GM19372 (cell line): ENCODE measurements at regions not wholly inside any gene's neighbourhood (a gene's known extent, or its start where the extent isn't known, plus 50 kb on each side); places are given as distances from the start of the nearest gene placed in this dataset.

Source experiments
- ATAC-seq: cut with Tn5 transposase; IDR thresholded peaks from one replicate; pipeline ENCODE4 v1.9.1; 2021; ENCODE audit warnings: mild to moderate bottlenecking, low read depth, moderate library complexity; ENCODE audit not compliant: unreplicated experiment

DNA sequence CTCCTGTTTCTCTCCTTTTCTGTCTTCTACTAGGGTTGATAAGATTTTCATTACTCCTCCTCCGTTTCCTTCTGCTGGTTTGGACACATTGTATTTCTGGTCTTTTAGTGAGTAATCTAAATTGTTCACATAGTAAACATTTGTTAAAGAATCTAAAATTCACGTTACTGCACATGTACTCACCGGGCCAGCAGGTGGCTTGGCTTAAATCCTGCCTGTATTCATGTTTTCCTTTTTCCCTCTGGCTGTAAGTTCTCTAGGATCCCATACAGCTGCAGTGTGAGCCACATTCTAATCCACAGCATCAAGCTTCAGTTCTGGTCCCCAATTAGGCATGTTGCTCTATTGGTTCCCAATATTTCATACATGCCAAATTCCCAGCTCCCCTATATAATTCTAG lies 958.3 kb downstream of the ADGRL2 start:
- ATAC-seq = no peak

DNA sequence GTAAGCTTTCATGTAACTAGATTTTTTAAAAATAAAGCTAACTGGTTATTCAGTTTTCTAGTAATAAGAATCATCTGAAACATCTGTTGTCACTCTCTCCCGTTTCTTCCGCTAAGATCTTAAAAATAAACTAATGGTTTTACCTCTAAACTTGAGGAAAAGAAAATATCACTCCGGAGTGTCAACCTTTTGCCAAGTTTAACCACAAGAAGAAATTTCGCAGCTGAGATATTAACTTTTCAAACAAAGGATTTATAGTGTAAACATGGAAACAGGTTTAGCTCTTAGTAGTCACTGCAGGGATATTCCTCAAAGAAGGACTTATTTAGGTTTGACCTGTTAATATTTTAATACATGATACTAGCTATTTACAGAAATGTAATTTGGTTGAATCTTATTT lies 954.9 kb downstream of the ADGRL2 start:
- no peak for ATAC-seq

DNA sequence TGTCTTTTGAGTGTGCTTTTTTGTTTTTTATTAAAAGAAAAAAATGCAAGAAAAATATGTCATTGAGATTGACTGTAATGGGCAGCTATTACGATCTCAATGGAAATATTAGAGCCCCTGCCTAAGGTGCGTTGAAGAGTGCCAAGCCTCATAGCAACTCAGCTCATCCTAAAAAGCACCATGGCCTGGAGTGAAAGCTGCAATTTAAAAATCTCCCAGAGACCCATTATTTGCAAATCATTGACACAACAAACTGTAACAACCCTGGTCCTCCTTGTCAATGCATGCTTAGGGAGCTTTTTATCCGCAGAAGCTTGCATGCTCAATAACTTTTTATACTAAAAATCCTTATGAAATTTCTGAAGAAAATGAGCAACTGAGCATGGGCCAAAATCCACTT lies 954.5 kb downstream of the ADGRL2 start:
- ATAC-seq = no peak

DNA sequence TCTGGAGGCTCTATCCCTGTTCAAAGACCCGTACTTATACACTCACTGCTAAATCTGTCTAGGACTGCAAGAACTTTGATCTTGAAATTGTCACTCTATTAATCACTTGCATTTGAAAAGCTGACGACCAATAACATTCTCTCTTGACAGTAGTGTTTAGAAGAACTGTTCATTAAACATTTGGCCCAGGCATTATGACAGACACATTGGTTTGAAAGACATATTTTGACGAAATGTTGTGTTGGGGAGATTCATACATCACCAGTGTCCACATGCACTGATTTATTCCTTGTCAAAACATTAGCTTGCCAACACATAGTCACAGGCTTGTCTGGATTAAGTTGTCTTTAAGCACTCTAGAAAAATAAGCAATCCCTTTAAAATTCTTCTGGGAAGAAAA lies 951.3 kb downstream of the ADGRL2 start:
- ATAC-seq = no peak

DNA sequence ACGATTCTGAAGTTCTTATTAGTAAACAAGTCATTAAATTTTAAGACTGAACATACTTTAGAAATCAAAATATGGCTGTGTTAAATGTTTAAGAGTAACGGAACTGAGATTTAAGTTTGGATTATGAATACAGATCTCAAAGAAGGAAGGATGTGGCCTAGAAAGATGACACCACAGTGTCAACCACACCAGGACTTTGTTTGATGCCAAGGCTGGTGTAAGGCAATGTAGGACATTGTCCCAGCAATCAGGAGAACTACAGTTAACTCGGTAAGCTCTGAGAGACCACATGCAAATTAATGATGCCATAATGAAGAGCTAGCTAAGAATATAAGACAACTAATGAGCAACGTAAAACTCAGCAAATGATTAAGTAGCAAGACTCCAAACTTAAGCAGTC lies 932.9 kb downstream of the ADGRL2 start:
- no peak for ATAC-seq

DNA sequence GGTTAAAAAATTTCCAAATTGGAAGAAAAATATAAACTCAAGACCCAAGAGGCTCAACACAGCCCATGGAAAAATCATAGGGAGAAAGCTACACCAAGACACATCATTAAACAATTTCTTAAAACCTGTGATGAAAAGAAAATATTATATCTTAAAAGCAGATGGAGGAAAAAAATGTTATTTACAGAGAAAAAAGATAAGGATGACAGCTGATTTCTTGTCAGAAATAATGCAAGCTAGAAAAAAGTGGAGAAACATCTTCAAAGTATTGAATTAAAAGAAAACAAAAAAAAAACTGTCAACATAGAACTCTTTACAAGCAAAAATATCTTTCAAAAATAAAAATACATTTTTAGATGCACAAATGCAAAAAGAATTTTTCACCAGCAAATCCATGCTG lies 930.5 kb downstream of the ADGRL2 start:
- ATAC-seq = no peak

DNA sequence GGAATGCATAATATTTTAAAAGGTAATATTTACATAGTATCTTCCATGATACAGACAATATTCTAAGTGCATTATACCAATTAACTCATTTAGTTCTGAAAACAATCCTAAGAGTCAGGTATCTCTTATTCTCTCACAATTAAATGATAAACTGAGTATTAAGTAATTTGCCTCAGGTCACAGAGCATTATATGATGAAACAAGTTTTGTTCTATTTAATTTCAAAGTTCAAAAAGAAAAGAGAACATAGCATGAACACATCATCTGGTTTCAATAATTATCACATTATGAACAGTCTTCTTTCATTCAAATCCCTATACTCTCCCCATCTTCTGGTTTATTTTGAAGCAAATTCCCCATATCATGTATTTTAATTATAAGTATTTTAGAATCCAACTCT lies 927.5 kb downstream of the ADGRL2 start:
- ATAC-seq = no peak

DNA sequence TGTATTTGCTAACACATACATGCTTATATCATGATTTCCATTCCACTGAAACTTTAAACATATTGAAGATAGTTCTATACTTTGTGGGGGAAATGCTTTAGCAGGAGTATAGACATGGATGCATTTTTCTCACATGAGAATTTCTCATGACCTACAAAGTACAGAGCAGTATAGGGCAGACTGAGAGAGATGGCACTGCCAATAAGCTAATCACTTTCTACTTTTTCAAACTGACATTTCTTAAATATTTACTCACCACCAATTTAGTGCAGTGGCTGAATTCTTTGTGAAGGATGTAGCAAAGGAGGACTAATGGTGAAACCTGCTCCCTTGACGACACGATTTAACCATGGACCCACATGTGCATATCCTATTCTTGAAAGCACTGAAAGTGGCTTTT lies 923.5 kb downstream of the ADGRL2 start:
- no peak for ATAC-seq

DNA sequence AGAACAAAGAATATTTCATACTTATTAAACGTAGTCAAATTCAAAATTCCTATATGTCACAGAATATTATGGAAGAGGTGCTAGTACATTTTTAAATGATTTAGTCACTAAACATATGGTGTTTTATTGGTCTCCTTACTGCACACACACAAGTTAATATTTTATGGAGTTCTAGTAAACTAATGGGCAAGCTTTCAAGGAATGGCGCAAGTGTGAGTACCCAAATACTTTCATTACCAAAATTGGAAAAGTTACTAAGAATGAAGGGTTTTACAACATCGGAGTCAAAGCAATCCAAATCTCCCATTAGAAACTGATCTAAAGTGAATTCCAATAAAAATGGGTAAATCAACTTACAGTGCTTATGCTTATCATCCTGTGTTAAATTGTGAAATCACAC lies 921.9 kb downstream of the ADGRL2 start:
- no peak for ATAC-seq

DNA sequence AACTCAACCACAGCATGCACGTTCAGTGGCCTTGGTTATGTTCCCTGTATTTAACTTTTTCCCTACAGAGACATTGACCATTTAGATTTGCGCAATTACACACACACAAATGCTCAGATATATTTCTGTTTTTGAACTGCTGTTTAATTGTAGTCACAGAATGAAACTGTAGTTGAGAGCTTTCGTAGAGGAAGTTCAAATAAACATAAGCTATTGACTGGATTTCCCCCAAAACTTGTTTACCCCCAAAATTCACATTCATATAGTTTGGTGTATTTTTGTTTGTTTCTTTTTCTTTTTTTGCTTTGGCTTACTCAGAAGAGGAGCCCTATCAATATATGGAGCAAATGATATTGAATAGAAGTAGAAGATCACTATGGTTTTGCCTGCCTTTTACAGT lies 921.0 kb downstream of the ADGRL2 start:
- ATAC-seq = no peak

DNA sequence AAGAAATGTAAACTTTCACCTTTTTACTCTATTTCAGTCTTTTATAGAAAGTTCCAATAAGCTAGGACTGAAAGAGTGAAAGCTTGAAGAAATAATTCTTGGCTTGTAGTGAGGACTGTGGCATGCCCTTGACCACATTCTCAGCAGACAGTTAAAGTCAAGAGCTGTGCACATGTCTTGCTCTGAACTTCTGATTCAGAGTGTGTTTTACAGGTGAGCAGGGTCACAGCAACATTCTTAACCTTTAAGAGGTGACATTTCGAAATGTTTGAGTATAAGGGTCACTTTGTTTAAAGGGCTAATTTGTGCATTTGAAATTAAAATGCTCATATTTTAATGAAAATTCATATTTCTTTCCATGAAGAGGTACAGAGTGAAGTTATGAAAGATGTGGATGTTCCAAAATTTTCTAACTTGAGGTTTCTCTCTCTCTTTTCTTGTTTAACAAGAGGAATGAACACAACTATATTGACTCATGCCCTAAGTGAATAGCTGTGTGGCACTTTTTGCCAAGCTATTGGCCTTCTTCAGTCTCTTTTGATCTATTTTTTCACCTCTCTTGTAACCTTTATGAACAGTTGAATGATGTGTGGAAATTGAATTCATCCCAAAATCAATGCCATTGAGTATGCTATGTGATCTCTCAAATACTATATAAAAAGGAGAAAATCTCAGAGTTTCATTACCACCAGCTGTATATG lies 918.1 kb downstream of the ADGRL2 start:
- no peak for ATAC-seq

DNA sequence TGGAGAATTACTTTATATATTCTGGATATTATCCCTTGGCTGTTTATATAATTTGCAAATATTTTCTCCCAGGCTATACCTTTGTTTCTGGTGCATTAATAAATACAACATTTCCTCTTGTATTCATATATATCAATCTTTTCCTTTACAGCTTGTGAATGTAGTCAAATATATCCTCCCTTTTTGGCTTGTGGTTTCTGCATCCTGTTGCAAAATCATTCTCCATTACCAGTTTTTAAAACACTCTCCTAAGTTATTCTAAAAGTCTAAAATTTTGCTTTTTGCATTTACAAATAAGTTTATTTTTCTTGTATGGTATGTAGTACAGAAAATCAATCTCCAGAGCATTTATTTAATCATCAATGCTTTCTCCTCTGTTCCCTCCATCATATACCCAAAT lies 909.4 kb downstream of the ADGRL2 start:
- no peak for ATAC-seq

DNA sequence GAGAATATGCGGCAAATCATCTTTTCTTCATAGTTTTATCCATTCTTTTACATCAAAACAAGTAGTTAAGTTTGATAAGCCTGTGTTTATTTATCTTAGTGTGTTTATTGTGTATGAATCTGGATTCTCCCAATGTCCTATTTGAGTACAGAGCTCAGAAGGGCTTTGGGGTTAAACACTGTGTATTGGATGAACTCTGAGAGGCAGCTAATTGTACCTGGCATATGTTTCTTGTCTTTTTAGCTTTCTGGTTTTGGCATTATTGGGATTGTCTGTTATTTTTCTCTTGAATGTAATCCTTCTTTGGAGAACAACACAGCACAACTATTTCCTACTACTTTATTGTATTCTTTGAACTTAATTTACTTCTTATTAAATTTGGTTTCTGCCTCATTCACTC lies 906.9 kb downstream of the ADGRL2 start:
- no peak for ATAC-seq

DNA sequence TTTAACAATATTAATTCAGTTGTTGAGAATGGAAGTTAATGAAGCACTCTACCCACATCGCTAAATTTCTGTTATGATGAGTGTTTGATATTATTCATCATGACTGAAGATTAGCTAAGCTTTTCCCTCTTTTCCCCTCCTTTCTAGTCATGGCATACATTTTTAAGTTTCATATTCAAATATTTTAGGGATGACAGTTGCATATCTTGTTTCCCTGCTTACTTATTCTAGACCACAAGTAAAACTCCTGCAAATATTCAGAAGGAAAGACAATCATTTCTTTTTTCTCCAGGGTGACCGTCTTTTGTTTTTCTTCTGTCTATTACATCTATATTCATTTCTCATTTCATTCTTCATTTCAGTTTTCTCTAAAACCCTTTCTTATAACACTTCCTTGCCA lies 906.0 kb downstream of the ADGRL2 start:
- ATAC-seq = no peak

DNA sequence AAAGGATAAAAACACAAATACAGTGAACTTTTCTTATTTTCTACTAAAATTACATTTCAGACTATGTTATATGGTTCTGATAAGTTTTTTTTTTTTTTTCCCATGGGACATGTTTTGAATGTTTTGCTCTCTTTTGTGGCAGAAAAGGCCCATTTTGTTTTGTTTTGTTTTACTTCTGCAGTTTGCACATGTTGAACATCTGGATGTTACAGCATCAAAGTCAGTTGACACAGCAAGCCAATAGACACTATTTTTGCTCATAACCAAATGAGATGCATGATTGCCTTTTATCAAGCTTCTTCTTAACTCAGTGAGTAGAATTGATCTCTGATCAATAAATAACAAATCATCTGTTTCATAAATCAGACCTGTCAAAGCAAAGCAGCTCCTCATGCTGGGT lies 904.2 kb downstream of the ADGRL2 start:
- no peak for ATAC-seq

DNA sequence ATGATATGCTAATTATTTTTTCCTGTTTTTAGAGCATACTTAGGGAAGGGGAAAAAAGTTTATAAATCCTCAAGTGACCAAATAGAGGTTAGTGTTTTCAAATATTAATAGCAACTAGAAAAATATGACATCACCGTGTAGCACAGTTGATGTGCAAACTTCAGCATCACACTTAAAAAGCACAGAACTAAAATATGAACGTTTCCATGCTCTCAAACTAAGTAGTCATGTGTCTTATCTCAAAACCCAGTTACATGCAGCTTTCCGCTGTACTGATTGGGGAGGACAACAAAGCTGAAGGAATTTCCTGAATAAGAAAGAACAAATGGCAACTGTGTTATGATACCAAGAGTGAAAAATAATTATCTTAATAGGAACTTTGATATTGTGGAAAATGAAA lies 903.7 kb downstream of the ADGRL2 start:
- ATAC-seq = no peak

DNA sequence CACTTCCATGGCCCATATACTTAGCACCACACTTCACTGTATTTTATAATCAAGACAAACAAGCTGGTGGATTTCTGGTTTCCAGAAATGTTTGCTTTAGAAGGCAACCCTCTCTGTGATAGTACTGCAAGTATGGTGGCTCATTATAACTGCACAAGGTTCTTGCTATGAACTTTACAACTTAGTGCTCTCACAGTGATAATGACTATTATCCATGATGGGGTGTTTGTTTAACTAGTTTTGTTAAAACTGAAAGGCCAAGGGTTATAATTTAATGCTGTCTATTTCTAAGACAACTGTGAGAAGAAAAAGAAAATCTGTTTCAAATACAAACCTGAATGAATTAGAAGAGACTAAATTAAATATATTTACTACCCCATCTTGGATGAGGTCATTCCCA lies 903.2 kb downstream of the ADGRL2 start:
- no peak for ATAC-seq

DNA sequence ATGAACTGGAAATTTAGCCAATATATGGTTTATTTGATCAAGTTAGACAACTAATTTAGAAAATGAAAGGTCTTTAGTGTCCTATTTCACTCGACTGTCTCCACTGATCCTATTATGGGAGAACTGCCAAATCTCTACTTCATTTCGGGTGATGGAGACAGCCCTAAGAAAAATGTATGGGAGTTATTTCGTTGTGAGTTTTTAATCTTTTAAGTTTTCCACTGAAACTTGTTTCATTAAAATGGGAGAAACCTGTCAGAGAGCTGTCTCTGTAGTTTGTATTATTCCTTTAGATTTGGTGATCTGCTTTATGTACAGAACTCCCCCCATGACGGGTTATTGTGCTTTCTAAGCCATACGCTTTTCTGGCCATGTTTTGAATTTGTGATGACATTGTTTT lies 899.7 kb downstream of the ADGRL2 start:
- ATAC-seq = no peak

DNA sequence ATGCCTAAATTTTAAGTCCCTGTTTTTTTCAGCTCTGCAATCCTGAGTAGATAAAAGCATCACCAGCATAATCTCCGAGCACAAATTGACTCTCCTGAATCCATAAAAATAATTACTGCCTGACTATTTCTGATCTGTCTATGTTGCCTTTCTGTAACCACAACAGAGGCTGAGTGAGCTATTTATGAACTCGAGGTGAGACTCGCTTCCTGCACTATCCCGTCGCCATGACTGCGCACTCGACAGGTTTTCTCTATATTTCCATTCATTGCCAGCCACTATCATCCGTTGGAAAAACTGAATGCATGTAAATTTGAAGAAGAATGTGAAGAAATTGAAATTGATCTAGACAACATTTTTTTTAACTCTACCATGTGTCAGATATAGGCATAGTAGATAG lies 897.2 kb downstream of the ADGRL2 start:
- ATAC-seq = no peak

DNA sequence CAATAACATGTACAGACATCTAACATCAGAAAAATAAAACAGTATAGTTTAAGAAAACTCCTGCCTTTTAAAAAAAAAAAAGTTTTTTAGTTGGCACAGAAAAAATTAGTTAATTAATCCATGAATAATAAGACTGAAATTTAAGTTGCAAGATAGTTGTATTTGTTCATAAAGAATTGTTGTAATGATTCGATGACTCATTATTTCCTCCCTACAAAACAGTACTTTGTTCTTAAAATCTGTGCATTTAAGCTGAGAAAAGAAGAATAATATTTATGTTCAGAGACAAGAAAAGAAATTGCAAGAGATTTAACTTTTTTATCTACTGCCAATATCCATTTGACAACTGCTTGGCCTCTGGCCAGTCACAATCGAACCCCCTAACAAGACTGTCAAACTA lies 894.7 kb downstream of the ADGRL2 start:
- no peak for ATAC-seq

DNA sequence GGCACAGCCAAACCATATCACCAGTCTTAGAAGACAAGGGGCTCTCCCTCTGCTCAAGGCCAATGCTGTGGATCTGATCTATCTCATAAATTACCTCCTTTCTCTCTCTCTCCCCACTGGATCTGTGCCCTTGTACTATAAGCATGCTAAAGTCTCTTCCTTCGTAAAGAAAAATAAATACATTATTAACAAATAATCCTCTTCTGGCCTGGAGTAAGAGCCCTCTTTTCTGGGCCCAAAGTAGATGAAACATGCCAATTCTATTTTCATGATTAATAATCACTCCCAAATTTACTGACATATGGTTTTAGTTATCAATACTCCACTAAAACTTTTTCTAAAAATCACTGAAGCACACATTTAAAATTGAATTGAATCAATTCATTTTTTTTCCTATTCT lies 889.7 kb downstream of the ADGRL2 start:
- no peak for ATAC-seq

DNA sequence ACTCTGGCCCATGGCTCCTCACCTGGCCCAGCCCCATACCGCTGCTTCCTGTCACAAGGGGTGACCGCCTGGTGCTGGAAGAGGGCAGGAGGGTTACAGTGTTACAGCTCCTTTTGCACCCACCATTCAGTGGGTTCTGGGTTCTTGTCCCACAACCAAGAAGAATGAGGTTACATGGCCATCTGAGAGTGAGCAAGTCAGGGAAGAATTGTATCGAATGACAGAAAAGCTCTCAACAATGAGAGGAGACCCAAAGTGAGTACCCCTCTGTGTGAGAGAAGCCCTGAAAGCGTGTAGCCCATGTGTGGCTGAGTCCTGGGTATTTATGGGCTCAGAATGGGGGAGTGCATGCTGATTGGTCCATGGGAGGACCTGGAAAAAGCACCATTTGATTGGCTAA lies 888.5 kb downstream of the ADGRL2 start:
- ATAC-seq = no peak

DNA sequence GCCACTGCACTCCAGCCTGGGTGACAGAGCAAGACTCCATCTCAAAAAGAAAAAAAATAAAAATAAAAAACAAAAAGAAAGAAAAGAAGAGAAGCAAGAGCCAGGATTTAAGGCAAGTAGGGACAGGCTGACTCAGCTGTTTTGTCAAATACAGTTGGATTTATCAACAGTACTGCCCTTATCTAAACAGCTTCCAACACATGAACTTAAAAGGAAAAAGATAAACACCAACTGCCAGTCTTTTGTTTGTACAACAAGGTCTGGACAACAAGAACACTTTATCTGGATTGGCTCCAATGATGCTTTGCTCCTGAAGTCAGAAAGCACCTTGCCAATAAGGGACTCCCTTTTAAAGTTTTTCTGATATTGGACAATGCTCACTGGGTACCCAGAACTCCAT lies 886.0 kb downstream of the ADGRL2 start:
- no peak for ATAC-seq
